Fibroblast of lung (primary cell): ENCODE measurements at regions not wholly inside any gene's neighbourhood (a gene's known extent, or its start where the extent isn't known, plus 50 kb on each side); places are given as distances from the start of the nearest gene placed in this dataset.

Source experiments
- DNase-seq, 2 donors: peaks; one replicate each; pipeline versions ENCODE4 v3.0.0 to v3.0.0-alpha.2; 2010; ENCODE audit warnings: low read depth in 2 of 2
- H2AFZ ChIP-seq: 2 replicates; pipeline ENCODE4 v1.5.1; 2012; ENCODE audit warnings: low read length, control low read depth, inconsistent platforms
- H3K27ac ChIP-seq: 2 replicates; pipeline ENCODE4 v1.5.1; 2011; ENCODE audit warnings: low read length, control low read depth; ENCODE audit not compliant: insufficient read depth
- H3K27me3 ChIP-seq: 2 replicates; pipeline ENCODE4 v1.5.1; 2011; ENCODE audit warnings: mild to moderate bottlenecking, low read length; ENCODE audit not compliant: control insufficient read depth, insufficient read depth
- H3K36me3 ChIP-seq: 2 replicates; pipeline ENCODE4 v1.5.1; 2011; ENCODE audit warnings: low read length; ENCODE audit not compliant: control insufficient read depth, insufficient read depth
- H3K4me1 ChIP-seq: 2 replicates; pipeline ENCODE4 v1.5.1; 2011; ENCODE audit warnings: low read length; ENCODE audit not compliant: control insufficient read depth, insufficient read depth; ENCODE audit errors: extremely low read depth
- H3K4me2 ChIP-seq: 2 replicates; pipeline ENCODE4 v1.5.1; 2011; ENCODE audit warnings: low read length, control low read depth; ENCODE audit not compliant: insufficient read depth; ENCODE audit errors: extremely low read depth
- H3K4me3 ChIP-seq, 4 experiments: fragments of 200-600 bp in 1 of 4; sonication (generic) in 1 of 4; replicated peaks in 1 of 4; 2 replicates each; pipeline ENCODE4 v1.5.1; 2011 to 2016; ENCODE audit warnings: low read length in 4 of 4, low read depth in 3 of 4, mild to moderate bottlenecking in 3 of 4, control low read depth in 2 of 4, inconsistent platforms in 1 of 4, mixed read lengths in 1 of 4; ENCODE audit not compliant: insufficient read depth in 1 of 4; ENCODE audit errors: control extremely low read depth in 1 of 4
- H3K79me2 ChIP-seq: 2 replicates; pipeline ENCODE4 v1.5.1; 2012; ENCODE audit warnings: mild to moderate bottlenecking, low read length, inconsistent platforms; ENCODE audit not compliant: control insufficient read depth, insufficient read depth
- H3K9ac ChIP-seq: 2 replicates; pipeline ENCODE4 v1.5.1; 2011; ENCODE audit warnings: mild to moderate bottlenecking, low read length, control low read depth; ENCODE audit not compliant: insufficient read depth
- H3K9me3 ChIP-seq: 2 replicates; pipeline ENCODE4 v1.5.1; 2012; ENCODE audit warnings: low read depth, low read length; ENCODE audit not compliant: control insufficient read depth, insufficient read depth
- H4K20me1 ChIP-seq: 2 replicates; pipeline ENCODE4 v1.5.1; 2011; ENCODE audit warnings: low read length; ENCODE audit not compliant: control insufficient read depth, insufficient read depth; ENCODE audit errors: extremely low read depth
- EZH2 ChIP-seq: IDR thresholded peaks from 2 replicates; pipeline ENCODE4 v1.5.1; 2012; ENCODE audit warnings: low read length, control low read depth, mild to moderate bottlenecking; ENCODE audit errors: missing control alignments
- TF ChIP-seq, protein P1 (sequence below), 2 donors: IDR thresholded peaks in 1 of 2; conservative IDR thresholded peaks in 1 of 2; 1 replicate in 1 of 2; 2 replicates in 1 of 2; pipeline ENCODE4 v1.5.1; 2011 to 2012; ENCODE audit warnings: low read length in 2 of 2, control low read depth in 1 of 2, inconsistent platforms in 1 of 2, low read depth in 1 of 2, mild to moderate bottlenecking in 1 of 2

DNA sequence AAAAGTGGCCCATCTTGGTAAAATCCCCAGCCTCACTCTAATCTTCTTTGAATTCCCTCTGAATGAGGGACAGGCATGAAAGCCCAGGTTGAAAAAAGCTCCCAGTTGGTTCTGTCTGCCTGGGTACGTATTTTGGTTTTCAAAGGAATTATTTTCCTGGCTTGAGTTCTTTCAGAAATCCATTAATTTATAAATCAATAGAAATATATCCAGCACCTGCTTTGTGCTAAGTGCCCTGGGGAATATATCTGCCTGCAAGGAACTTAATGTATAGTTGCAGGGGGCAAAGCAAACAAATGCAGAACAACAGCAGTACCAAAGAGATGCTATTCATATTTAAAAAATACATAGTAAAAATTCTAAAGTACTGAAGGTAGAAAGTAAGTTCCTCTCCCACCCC is 362.7 kb downstream of the REEP3 start:
- H3K79me2 ChIP-seq = no peaks in the 10 kb centered on the region
- no peaks in the 10 kb centered on the region for H4K20me1 ChIP-seq
- no peaks in the 10 kb centered on the region for H3K4me1 ChIP-seq
- H3K4me3 ChIP-seq = no peak overlapping the region
- H3K27me3 ChIP-seq = no peaks in the 10 kb centered on the region
- H3K36me3 ChIP-seq = no peaks in the 10 kb centered on the region
- H3K4me2 ChIP-seq = no peak overlapping the region
- no peak overlapping the region for H3K27ac ChIP-seq
- no peak overlapping the region for H3K9ac ChIP-seq
- H3K9me3 ChIP-seq = no peaks in the 10 kb centered on the region
- DNase-seq = no peak
- no peak overlapping the region for H2AFZ ChIP-seq
- TF ChIP-seq, protein P1, sequence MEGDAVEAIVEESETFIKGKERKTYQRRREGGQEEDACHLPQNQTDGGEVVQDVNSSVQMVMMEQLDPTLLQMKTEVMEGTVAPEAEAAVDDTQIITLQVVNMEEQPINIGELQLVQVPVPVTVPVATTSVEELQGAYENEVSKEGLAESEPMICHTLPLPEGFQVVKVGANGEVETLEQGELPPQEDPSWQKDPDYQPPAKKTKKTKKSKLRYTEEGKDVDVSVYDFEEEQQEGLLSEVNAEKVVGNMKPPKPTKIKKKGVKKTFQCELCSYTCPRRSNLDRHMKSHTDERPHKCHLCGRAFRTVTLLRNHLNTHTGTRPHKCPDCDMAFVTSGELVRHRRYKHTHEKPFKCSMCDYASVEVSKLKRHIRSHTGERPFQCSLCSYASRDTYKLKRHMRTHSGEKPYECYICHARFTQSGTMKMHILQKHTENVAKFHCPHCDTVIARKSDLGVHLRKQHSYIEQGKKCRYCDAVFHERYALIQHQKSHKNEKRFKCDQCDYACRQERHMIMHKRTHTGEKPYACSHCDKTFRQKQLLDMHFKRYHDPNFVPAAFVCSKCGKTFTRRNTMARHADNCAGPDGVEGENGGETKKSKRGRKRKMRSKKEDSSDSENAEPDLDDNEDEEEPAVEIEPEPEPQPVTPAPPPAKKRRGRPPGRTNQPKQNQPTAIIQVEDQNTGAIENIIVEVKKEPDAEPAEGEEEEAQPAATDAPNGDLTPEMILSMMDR (conservative IDR thresholded peaks at IDR 0.05 in 1 of 2, IDR thresholded peaks at IDR 0.05 in 1 of 2; ENCODE audit: low read depth in 1 of 2, low read length in 2 of 2) = no peak
- no peak for TF ChIP-seq EZH2

DNA sequence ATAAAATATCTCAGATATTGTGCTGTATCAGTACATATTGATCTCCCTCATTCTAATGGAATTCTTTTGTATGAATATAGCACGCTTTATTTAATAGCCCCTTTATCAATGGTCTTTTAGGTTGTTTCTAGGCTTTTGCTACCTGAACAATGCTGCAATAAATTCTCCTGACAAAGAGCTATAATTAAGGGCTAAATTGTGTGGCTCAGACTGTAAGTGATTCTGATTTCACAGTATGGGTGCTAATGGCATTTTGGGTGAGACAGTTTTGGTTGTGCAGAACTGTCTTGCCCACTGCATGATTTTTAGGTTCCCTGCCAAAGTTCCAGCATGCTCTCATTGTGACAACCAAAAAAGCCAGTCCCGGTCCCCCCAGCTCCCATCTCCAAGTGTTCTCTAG is 363.2 kb downstream of the REEP3 start:
- Histone ChIP-seq H3K4me3 (no peak overlapping the region), H3K27ac (no peak overlapping the region)
- TF ChIP-seq, protein P1 (conservative IDR thresholded peaks at IDR 0.05 in 1 of 2, IDR thresholded peaks at IDR 0.05 in 1 of 2; ENCODE audit: low read depth in 1 of 2, low read length in 2 of 2) = no peak
- TF ChIP-seq EZH2 = no peak

DNA sequence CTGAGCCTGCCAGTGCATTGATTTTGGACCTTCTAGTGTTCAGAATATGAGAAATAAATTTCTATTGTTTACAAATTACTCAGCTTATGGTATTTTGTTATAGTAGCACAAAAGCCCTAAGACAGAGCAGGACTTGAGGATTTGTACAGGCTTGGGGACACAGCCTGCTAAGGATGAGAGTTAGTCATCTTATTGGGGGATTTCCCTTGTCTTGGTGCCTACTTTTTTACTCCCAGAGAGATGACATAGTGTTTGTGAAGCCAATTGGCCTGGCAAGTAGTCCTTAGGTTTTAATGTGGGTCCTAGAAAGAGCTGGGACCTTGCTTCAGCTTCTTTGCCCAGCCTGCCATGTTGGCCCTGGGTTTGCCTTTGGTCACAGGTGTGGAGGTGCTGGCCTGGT is 364.0 kb downstream of the REEP3 start:
- H3K4me2 ChIP-seq = no peak overlapping the region
- TF ChIP-seq, protein P1 (conservative IDR thresholded peaks at IDR 0.05 in 1 of 2, IDR thresholded peaks at IDR 0.05 in 1 of 2; ENCODE audit: low read depth in 1 of 2, low read length in 2 of 2) = no peak
- TF ChIP-seq EZH2 = no peak
- H4K20me1 ChIP-seq = no peaks in the 10 kb centered on the region
- no peaks in the 10 kb centered on the region for H3K27me3 ChIP-seq
- H3K4me1 ChIP-seq = no peaks in the 10 kb centered on the region
- no peak overlapping the region for H3K27ac ChIP-seq
- DNase-seq = no peak
- no peaks in the 10 kb centered on the region for H3K79me2 ChIP-seq
- no peak overlapping the region for H2AFZ ChIP-seq
- no peaks in the 10 kb centered on the region for H3K9me3 ChIP-seq
- no peak overlapping the region for H3K4me3 ChIP-seq
- H3K36me3 ChIP-seq = no peaks in the 10 kb centered on the region
- no peak overlapping the region for H3K9ac ChIP-seq

More for the DNA sequence above, 363.2 kb downstream of the REEP3 start:
- Histone ChIP-seq H3K9me3 (no peaks in the 10 kb centered on the region), H4K20me1 (no peaks in the 10 kb centered on the region), H2AFZ (no peak overlapping the region), H3K79me2 (no peaks in the 10 kb centered on the region), H3K9ac (no peak overlapping the region), H3K27me3 (no peaks in the 10 kb centered on the region), H3K36me3 (no peaks in the 10 kb centered on the region), H3K4me1 (no peaks in the 10 kb centered on the region), H3K4me2 (no peak overlapping the region)
- no peak for DNase-seq
